Suprapubic skin (tissue), 4 donors: ENCODE measurements at regions not wholly inside any gene's neighbourhood (a gene's known extent, or its start where the extent isn't known, plus 50 kb on each side); places are given as distances from the start of the nearest gene placed in this dataset.

ENCODE experiments used
- DNase-seq, 2 donors: peaks; one replicate each; pipeline ENCODE4 v3.0.0-alpha.2; 2019; ENCODE audit warnings: low spot score in 2 of 2
- H3K27ac ChIP-seq: fragments of 200-600 bp; sonication (generic); one replicate; pipeline ENCODE4 v1.5.1; 2019
- H3K27me3 ChIP-seq: fragments of 200-600 bp; sonication (generic); one replicate; pipeline ENCODE4 v1.5.1; 2019
- H3K36me3 ChIP-seq: fragments of 200-600 bp; sonication (generic); one replicate; pipeline ENCODE4 v1.5.1; 2019
- H3K4me1 ChIP-seq: fragments of 200-600 bp; sonication (generic); one replicate; pipeline ENCODE4 v1.5.1; 2019
- H3K4me3 ChIP-seq: fragments of 200-600 bp; sonication (generic); one replicate; pipeline ENCODE4 v1.5.1; 2019; ENCODE audit warnings: mild to moderate bottlenecking
- H3K9me3 ChIP-seq: fragments of 200-600 bp; sonication (generic); one replicate; pipeline ENCODE4 v1.5.1; 2019
- CTCF ChIP-seq, 2 donors: fragments of 200-600 bp in 1 of 2; fragments of 450-650 bp in 1 of 2; sonication (generic) in 1 of 2; IDR thresholded peaks; one replicate each; pipeline ENCODE4 v1.5.1; 2016 to 2019; ENCODE audit warnings: antibody characterized with exemption in 2 of 2, mild to moderate bottlenecking in 1 of 2, moderate library complexity in 1 of 2
- EP300 ChIP-seq: sonication (generic); formaldehyde crosslinking; IDR thresholded peaks from one replicate; pipeline ENCODE4 v1.6.1; 2017; ENCODE audit warnings: antibody characterized with exemption
- POLR2A ChIP-seq, 2 donors: fragments of 450-650 bp; IDR thresholded peaks; one replicate each; pipeline ENCODE4 v1.6.1; 2017; ENCODE audit warnings: antibody characterized with exemption in 2 of 2, mild to moderate bottlenecking in 2 of 2, moderate library complexity in 2 of 2
- POLR2AphosphoS5 ChIP-seq, 3 donors: sonication (generic); formaldehyde crosslinking; IDR thresholded peaks; one replicate each; pipeline ENCODE4 v1.6.1; 2017; ENCODE audit warnings: antibody characterized with exemption in 3 of 3
- WGBS: methylation state at CpG from one replicate; pipeline ENCODE4 v1.1.5; 2018; 5-methylcytosine and 5-hydroxymethylcytosine counted together

- Histone ChIP-seq H3K4me3 (no peak overlapping the region), H3K9me3 (no peaks in the 10 kb centered on the region), H3K27ac (no peak overlapping the region), H3K36me3 (no peaks in the 10 kb centered on the region), H3K4me1 (no peaks in the 10 kb centered on the region), H3K27me3 (peaks cover 48% of the 10 kb centered on the region)
- no peak for DNase-seq
- TF ChIP-seq EP300, result no peak
- WGBS, result 66% methylated on average over 3 of the region's 3 CpGs
Observed at GRCh38 chr20:48538856-48539255, 288.9 kb downstream of the PREX1 start.

- no peak overlapping the region for H3K4me3 ChIP-seq
- no peaks in the 10 kb centered on the region for H3K9me3 ChIP-seq
- DNase-seq, result no peak
- H3K27me3 ChIP-seq, result peaks cover 48% of the 10 kb centered on the region
- no peak overlapping the region for H3K27ac ChIP-seq
- no peaks in the 10 kb centered on the region for H3K4me1 ChIP-seq
- 57% methylated on average over 10 of the region's 10 CpGs for WGBS
- TF ChIP-seq EP300, result no peak
- TF ChIP-seq POLR2A (IDR thresholded peaks at IDR 0.05), result no peak
- TF ChIP-seq CTCF (IDR thresholded peaks at IDR 0.05), result no peak
- no peak for TF ChIP-seq POLR2AphosphoS5 (IDR thresholded peaks at IDR 0.05)
- H3K36me3 ChIP-seq, result no peaks in the 10 kb centered on the region
Observed at GRCh38 chr20:48538058-48538825, 289.6 kb downstream of the PREX1 start.

- DNase-seq, result no peak
- H3K4me1 ChIP-seq, result no peaks in the 10 kb centered on the region
- H3K9me3 ChIP-seq, result no peaks in the 10 kb centered on the region
- peaks cover 34% of the 10 kb centered on the region for H3K27me3 ChIP-seq
- H3K36me3 ChIP-seq, result no peaks in the 10 kb centered on the region
- no peak for TF ChIP-seq POLR2A (IDR thresholded peaks at IDR 0.05)
- TF ChIP-seq CTCF (IDR thresholded peaks at IDR 0.05), result no peak
- TF ChIP-seq POLR2AphosphoS5 (IDR thresholded peaks at IDR 0.05), result no peak
- no peak for TF ChIP-seq EP300
- no peak overlapping the region for H3K27ac ChIP-seq
- H3K4me3 ChIP-seq, result no peak overlapping the region
- 44% methylated on average over 2 of the region's 2 CpGs for WGBS
Observed at GRCh38 chr20:48536206-48536605, 291.6 kb downstream of the PREX1 start.

GRCh38 chr20:48535556-48535955 is 292.2 kb downstream of the PREX1 start:
- Histone ChIP-seq H3K27ac (no peak overlapping the region), H3K4me1 (no peaks in the 10 kb centered on the region), H3K9me3 (no peaks in the 10 kb centered on the region), H3K36me3 (no peaks in the 10 kb centered on the region), H3K4me3 (no peak overlapping the region), H3K27me3 (peaks cover 31% of the 10 kb centered on the region)
- no peak for DNase-seq
- TF ChIP-seq EP300 (no peak), POLR2A (IDR thresholded peaks at IDR 0.05) (no peak), POLR2AphosphoS5 (IDR thresholded peaks at IDR 0.05) (no peak), CTCF (IDR thresholded peaks at IDR 0.05) (no peak)
- 85% methylated on average over 5 of the region's 5 CpGs for WGBS

- H3K27ac ChIP-seq, result no peak overlapping the region
- H3K27me3 ChIP-seq, result peaks cover 33% of the 10 kb centered on the region
- H3K4me3 ChIP-seq, result no peak overlapping the region
- WGBS, result 88% methylated on average over 2 of the region's 2 CpGs
- H3K4me1 ChIP-seq, result no peaks in the 10 kb centered on the region
- no peak for TF ChIP-seq POLR2AphosphoS5 (IDR thresholded peaks at IDR 0.05)
- TF ChIP-seq POLR2A (IDR thresholded peaks at IDR 0.05), result no peak
- no peak for TF ChIP-seq CTCF (IDR thresholded peaks at IDR 0.05)
- no peak for TF ChIP-seq EP300
- no peak for DNase-seq
- no peaks in the 10 kb centered on the region for H3K36me3 ChIP-seq
- H3K9me3 ChIP-seq, result no peaks in the 10 kb centered on the region
Observed at GRCh38 chr20:48532028-48532427, 295.8 kb downstream of the PREX1 start.
